ENCODE measurements at regions not wholly inside any gene's neighbourhood (a gene's known extent, or its start where the extent isn't known, plus 50 kb on each side); places are given as distances from the start of the nearest gene placed in this dataset.

GRCh38 chr6:11853678-11854407 lies 75.2 kb upstream of the ADTRP start:
- no peak for TF ChIP-seq SIN3A (IDR thresholded peaks at IDR 0.05; ENCODE audit: borderline replicate concordance, insufficient read depth, low read length)
- no peak for TF ChIP-seq REST (IDR thresholded peaks at IDR 0.05; ENCODE audit: insufficient read depth in 1 of 2, low read depth in 2 of 2, low read length in 2 of 2)
- no peak for TF ChIP-seq POLR2AphosphoS5 (IDR thresholded peaks at IDR 0.05; ENCODE audit: low read depth, low read length)
